Hematopoietic multipotent progenitor cell (in vitro differentiated cells): ENCODE measurements at regions not wholly inside any gene's neighbourhood (a gene's known extent, or its start where the extent isn't known, plus 50 kb on each side); places are given as distances from the start of the nearest gene placed in this dataset.
"Not testable (repeated sequence)": the region's sequence is repeated elsewhere in the genome, so short reads cannot be mapped to it uniquely, and the experiment has no call there.

Experiments
- DNase-seq, 3 donors: peaks; one replicate each; pipeline ENCODE4 v3.0.0-alpha.2; 2011 to 2015; ENCODE audit warnings: low read depth in 2 of 3, low spot score in 2 of 3

GRCh38 chr4:117661091-117662072 is 372.9 kb upstream of the NDST3 start:
- DNase-seq: no peak

DNA sequence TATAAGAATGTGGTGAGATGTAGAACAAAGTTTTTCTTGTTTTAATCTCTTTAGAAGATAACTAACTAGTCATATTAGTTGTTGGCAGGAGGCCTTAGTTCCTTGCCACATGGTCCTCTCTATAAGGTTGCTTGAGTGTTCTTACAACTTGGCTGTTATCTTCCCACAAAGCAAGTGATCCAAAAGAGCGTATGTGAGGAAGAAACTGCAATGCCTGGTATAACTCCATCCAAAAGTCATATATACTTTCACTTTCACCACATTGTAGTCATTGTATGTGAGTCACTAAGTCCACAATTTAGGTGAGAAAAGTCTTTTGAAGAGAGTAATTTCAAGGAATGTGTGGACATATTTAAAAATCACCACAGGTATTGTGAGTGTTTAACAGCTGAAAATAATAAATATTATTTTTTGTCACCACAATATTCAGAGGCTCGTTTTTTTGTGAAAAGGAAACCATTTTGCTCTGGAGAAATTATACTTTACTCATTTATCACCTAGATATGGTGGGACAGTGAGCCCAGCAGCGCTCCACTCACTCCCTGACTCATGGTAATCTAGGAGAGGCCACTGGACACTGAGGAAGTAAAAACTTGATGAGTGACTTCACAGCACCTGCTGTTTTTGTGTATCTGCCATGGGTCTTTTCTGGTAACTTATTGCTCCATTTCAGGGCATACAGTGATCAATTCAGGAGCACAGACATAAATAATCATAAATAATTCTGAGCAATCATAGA is 369.4 kb upstream of the NDST3 start:
- no peak for DNase-seq

GRCh38 chr4:117676153-117676552 is 358.1 kb upstream of the NDST3 start:
- no peak for DNase-seq

DNA sequence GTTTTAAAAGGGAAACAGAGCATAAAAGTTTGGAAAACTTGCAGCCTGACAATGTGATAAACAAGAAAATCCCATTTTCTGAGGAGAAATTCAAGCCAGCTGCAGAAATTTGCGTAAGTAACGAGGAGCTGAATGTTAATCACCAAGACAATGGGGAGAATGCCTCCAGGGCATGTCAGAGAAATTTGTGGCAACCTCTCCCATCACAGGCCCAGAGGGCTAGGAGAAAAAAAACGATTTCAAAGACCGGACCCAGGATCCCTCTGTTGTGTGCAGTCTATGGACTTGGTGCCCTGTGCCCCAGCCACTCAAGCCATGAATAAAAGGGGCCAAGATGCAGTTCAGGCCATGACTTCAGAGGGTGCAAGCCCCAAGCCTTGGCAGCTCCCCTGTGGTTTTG is 355.4 kb upstream of the NDST3 start:
- DNase-seq: no peak

- DNase-seq: no peak
These were observed 342.5 kb upstream of the NDST3 start for GRCh38 chr4:117691572-117692351.

DNA sequence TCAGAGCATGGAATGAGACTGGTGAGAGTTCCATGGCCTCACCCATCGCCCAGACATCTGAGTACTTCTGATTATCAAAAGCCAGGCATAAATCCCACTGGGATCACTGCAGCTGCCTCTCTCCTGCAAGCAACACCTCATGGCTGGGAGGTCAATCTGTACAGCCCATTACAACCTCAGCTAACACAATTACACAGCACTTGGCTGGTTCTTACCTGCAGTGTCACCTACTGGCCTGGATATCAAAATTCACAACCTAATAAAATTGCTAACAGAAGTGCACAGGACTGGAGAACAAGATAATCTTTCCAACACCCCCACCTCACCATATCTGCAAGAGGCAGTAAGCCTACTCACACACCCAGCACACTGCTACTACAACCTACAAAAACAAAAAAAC is 341.7 kb upstream of the NDST3 start:
- DNase-seq: no peak

GRCh38 chr4:117699595-117699994 is 334.7 kb upstream of the NDST3 start:
- DNase-seq: no peak

DNA sequence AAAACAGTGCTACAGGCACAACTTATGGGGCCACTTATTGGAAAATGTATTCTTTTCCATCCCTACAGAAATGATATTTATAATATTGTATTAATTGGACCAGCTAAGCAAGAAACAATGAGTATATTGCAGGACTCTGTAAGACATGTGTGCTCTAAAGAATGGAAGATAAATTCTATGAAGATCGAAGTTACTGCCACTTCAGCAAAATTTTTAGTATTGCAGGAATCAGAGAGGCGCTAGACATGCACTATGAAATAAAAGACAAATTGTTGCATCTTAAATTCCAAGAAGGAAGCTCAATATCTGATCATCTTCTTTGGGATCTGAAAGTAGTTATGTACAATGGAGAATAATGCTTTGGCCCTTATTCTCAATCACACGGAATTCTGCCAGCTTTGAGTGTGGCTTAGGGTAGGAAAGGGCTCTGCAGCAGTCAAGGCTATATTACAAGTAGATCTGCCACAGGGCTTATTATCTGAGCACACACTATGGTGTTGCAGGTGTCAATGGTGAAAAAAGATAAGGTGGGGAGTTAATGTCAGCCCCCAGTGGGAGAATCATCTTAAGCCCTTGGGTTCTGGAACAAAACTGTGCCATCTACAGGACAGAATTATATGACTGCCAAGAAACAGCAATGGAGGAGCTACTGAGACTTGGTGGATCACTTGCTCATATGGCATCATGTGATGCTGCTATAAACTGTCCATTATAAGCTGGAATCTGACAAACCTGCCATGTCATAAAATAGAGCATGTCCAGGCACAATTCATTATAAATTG is 334.0 kb upstream of the NDST3 start:
- peak in 1 of 3 donors; percentile 7 for DNase-seq

DNA sequence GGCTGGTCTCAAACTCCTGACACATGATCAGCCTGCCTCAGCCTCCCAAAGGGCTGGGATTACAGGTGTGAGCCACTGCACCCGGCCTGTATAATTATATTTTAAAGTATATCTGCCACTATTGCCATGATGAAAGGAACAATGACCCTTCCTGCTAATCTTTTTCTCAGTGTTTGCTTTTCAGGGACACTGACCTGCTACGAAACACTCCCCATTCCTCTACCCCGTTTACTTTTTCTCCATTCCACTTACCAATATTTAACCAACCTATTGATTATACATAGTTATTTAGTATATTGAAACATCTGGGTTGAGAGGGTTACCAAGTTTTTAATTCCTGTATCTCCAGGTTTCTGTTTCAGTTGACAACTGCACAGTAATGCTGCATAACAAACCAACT is 331.9 kb upstream of the NDST3 start:
- DNase-seq: no peak

DNA sequence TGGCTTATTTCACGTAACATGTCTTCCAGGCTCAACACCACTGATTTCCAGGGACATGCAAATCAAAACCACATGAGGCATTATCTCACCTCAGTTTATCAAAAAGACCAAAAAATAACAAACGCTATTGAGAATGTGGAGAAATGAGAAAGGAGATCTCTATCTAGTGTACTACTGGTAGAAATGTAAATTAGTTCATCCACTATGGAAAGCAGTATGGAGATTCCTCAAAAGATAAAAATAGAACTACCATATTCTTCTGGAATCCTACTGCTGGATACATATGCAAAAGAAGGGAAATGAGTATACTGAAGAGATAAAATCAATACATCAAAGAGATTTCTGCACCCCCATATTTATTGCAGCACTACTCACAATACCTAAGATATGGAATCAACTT is 329.6 kb upstream of the NDST3 start:
- DNase-seq: no peak

GRCh38 chr4:117740736-117741135 is 293.6 kb upstream of the NDST3 start:
- DNase-seq: peak in 1 of 3 donors; percentile 1

GRCh38 chr4:117745379-117745778 is 288.9 kb upstream of the NDST3 start:
- not testable (repeated sequence) for DNase-seq

GRCh38 chr4:117755438-117755837 is 278.8 kb upstream of the NDST3 start:
- no peak for DNase-seq

- no peak for DNase-seq
These were observed 265.7 kb upstream of the NDST3 start for GRCh38 chr4:117768610-117769009.

DNA sequence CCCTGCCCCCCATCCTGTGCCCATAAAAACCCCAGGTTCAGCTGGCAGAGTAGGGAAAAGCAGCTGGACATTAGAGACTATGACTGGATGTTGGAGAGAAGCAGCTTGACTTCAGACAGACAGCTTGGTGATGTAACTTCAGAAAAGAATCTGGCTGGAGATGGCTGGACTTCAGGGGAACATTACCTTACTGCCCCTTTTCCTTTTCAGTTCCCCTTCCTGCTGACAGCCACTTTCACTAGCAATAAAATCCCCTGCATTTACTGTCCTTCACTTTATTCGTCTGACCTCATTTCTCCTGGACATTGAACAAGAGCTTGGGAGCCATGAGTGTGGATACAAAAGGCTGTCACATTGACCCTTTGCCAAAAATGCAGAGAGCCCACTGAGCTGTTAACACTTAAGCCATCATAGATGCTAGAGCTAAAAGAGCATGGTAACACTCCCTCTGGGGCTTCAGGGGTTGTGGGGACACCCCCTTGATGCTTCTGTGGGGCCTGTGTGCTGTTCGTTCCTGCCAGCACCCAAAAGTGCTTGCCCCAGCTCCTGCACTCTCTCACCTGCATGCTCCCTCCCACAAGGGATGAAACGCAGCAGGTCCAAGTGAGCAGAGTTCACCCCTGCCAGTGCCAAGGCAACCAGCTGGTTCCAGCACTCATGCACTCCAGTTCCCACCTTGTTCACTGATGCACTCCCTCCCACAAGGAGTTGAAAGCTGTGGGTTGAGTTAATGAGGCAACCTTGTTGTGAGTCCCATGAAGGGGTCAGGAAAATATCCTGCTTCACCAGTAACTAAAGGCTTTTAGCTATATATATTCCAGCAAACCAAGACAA is 263.8 kb upstream of the NDST3 start:
- no peak for DNase-seq

- no peak for DNase-seq
These were observed 262.5 kb upstream of the NDST3 start for GRCh38 chr4:117771647-117772337.

DNA sequence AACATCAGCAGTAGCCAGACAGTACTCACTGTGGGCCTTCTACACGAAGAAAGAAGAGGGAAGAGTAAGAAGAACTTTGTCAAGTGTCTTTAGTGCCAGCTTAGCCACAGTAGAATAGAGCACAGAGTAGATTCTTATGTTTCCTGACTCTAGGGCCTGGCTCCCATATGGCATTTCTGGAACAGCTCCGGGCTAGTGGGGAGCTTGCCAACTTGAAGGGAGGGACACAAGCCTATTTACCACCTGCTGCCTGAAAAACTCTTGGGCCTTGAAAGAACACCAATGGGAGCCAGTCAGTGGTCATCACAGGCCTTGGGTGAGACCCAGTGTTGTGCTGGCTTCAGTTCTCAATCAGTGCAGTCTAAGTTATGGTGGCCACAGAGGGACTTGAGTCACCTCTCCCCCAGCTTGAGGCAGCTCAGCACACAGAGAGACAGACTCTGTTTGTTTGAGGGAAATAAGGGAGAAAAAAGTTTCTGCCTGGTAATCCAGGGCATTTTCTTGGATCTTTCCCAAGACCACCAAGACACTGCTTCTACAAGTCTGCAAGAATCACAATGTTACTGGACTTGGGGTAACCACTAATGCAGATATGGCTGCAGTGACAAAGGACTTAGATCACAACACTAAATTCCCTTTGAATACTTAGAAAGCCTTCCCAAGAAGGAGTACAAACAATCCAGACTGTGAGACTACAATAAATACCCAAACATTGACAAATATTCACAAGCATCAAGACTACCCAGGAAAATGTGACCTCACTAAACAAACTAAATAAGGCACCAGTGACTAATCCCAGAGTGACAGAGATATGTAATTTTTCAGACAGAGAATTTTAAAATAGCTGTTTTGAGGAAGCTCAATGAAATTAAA is 261.0 kb upstream of the NDST3 start:
- no peak for DNase-seq

DNA sequence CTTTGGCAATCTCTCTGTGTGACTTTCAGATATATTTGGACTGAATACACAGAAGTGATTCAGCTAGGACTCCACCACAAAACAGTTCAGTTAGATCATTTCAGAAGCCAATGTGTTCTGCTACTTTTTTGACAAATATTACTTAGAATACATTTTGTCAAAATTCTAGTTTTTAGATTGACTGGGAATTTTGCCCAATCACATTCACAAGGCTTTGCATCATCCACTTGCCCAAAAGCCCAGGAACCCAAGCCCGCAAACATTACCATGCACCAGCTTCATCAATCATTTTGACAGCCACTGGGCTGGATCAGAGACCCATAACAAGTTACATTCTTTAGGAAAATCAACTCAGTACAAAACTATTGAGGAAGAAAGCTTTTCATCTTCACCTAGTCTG is 256.6 kb upstream of the NDST3 start:
- DNase-seq: no peak
